ENCODE measurements at regions not wholly inside any gene's neighbourhood (a gene's known extent, or its start where the extent isn't known, plus 50 kb on each side); places are given as distances from the start of the nearest gene placed in this dataset.

- no peak for TF ChIP-seq CTCF (IDR thresholded peaks at IDR 0.05; ENCODE audit: poor library complexity)
- TF ChIP-seq EZH2phosphoT487 (IDR thresholded peaks at IDR 0.05; ENCODE audit: low read depth, severe bottlenecking, unreplicated experiment): no peak
- TF ChIP-seq EZH2 (IDR thresholded peaks at IDR 0.05; ENCODE audit: borderline replicate concordance): no peak
Measured at GRCh38 chr17:45677770-45678169, 106.3 kb upstream of the CRHR1 start.
